ENCODE measurements at regions not wholly inside any gene's neighbourhood (a gene's known extent, or its start where the extent isn't known, plus 50 kb on each side); places are given as distances from the start of the nearest gene placed in this dataset.

GRCh38 chr17:14460516-14461226 lies 159.8 kb downstream of the HS3ST3B1 start:
- Histone ChIP-seq H3K4me1 (no peaks in the 10 kb centered on the region), H3K27ac (no peak overlapping the region), H3K4me3 (no peak overlapping the region), H3K27me3 (no peaks in the 10 kb centered on the region), H3K36me3 (no peaks in the 10 kb centered on the region), H3K9me3 (no peaks in the 10 kb centered on the region)
- TF ChIP-seq CTCF (IDR thresholded peaks at IDR 0.05), result no peak
- TF ChIP-seq POLR2A (IDR thresholded peaks at IDR 0.05), result no peak
- intact Hi-C loops (cut with DNase I; ENCODE audit: low total_unique reads), result no loop called here
- no peak for DNase-seq

DNA sequence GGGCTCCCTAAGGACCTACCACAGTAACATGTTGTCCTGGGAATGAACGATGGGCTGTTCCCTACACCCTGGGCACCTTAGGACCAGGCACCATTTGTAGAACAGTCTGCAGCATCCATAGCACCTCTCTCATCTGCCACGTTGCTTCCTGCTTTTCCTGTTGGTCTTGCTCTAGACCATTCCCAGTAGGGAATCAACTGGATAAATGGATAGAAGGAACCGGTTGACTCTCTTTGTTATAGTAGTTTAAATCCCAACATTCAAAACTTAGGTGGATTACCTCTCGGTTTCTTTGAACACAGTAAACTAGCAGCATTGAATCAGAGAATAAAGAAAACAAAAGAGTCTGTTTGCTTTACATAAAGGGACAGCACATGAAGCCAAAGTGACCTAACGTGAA lies 159.1 kb downstream of the HS3ST3B1 start:
- H3K36me3 ChIP-seq, result no peaks in the 10 kb centered on the region
- H3K4me1 ChIP-seq, result no peaks in the 10 kb centered on the region
- no peak overlapping the region for H3K27ac ChIP-seq
- TF ChIP-seq POLR2A (IDR thresholded peaks at IDR 0.05), result no peak
- no peak for TF ChIP-seq CTCF (IDR thresholded peaks at IDR 0.05)
- DNase-seq, result no peak
- intact Hi-C loops (cut with DNase I; ENCODE audit: low total_unique reads), result no loop called here
- no peak overlapping the region for H3K4me3 ChIP-seq
- H3K9me3 ChIP-seq, result no peaks in the 10 kb centered on the region
- H3K27me3 ChIP-seq, result no peaks in the 10 kb centered on the region

DNA sequence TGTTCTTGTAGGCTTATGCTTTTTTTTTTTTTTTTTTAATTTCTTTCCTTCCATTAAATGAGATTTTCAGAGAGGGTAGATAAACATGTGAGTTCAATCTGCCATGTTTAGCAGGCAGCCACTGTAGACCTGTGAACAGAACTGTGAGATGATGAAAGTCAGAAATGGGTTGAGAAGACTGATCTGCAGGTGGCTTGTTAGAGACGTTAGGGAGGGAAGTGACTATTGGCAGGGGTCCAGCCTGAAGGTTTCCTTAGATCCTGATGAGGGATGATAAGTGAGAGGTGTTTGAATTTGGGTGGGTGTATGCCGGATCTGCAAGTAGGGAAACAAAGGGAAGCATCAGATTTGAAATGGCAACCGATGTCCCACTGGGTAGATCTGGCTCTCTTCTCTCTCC lies 157.8 kb downstream of the HS3ST3B1 start:
- no peak overlapping the region for H3K27ac ChIP-seq
- no peaks in the 10 kb centered on the region for H3K27me3 ChIP-seq
- no peaks in the 10 kb centered on the region for H3K4me1 ChIP-seq
- TF ChIP-seq CTCF (IDR thresholded peaks at IDR 0.05) (no peak), POLR2A (IDR thresholded peaks at IDR 0.05) (no peak)
- no peaks in the 10 kb centered on the region for H3K9me3 ChIP-seq
- no peaks in the 10 kb centered on the region for H3K36me3 ChIP-seq
- DNase-seq, result no peak
- intact Hi-C loops (cut with DNase I; ENCODE audit: low total_unique reads), result no loop called here
- H3K4me3 ChIP-seq, result no peak overlapping the region

- no peak overlapping the region for H3K4me3 ChIP-seq
- no peaks in the 10 kb centered on the region for H3K27me3 ChIP-seq
- DNase-seq, result no peak
- TF ChIP-seq POLR2A (IDR thresholded peaks at IDR 0.05) (no peak), CTCF (IDR thresholded peaks at IDR 0.05) (no peak)
- no peak overlapping the region for H3K27ac ChIP-seq
- H3K4me1 ChIP-seq, result no peaks in the 10 kb centered on the region
- intact Hi-C loops (cut with DNase I; ENCODE audit: low total_unique reads), result no loop called here
- H3K36me3 ChIP-seq, result no peaks in the 10 kb centered on the region
- no peaks in the 10 kb centered on the region for H3K9me3 ChIP-seq
Measured at GRCh38 chr17:14454746-14455145, 153.9 kb downstream of the HS3ST3B1 start.

DNA sequence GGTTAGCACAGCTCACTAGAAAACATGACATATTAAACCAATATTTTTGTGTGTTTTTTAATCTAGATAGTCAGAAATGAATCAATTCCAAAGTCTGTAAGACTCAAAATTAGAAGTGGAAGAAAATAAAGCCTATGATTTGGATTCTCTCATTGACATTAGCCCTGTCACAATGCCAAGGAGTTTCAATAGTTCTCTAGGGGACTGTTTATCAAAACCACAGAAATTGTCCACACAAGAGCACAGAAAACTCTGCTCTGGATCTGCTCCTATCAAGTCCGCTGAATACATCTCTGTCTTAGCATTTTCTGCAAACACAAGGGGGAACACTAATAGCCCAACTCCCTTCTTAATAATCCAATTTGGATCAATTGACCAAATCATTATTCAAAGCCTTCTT lies 152.0 kb downstream of the HS3ST3B1 start:
- Histone ChIP-seq H3K4me1 (no peaks in the 10 kb centered on the region), H3K9me3 (no peaks in the 10 kb centered on the region), H3K27me3 (no peaks in the 10 kb centered on the region), H3K27ac (no peak overlapping the region), H3K36me3 (no peaks in the 10 kb centered on the region), H3K4me3 (no peak overlapping the region)
- intact Hi-C loops (cut with DNase I; ENCODE audit: low total_unique reads), result no loop called here
- no peak for DNase-seq
- no peak for TF ChIP-seq POLR2A (IDR thresholded peaks at IDR 0.05)
- TF ChIP-seq CTCF (IDR thresholded peaks at IDR 0.05), result no peak

All from uterus (tissue), 3 donors.